ENCODE measurements at regions not wholly inside any gene's neighbourhood (a gene's known extent, or its start where the extent isn't known, plus 50 kb on each side); places are given as distances from the start of the nearest gene placed in this dataset.

DNA sequence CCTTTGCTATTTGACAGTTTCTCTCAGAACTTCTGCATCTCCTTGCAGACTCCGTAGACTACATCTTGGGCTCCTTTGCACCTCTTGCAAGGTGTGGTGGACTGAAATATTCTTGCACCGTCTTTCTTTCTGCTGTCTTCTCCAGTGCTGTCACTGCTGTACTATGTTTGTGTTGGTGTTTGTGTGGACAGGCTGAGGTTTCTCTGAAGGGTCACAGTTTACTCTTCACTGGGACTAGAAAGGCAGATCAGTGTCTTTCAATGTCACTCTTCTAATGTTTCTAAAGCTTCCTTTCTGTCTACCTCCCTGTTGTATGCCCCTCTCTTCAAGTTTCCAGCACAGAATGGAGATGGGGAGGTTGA lies 410.0 kb upstream of the CD180 start:
- ATAC-seq (ENCODE audit: low read depth) (no peak), DNase-seq (no peak)
- Histone ChIP-seq H3K27me3 (replicated peaks in 1 of 4; ENCODE audit: control extremely low read depth in 1 of 4, control insufficient read depth in 3 of 4, insufficient read depth in 4 of 4, low read length in 3 of 4) (peaks cover 0 to 9% (median 0%) of the 10 kb centered on the region in 4 experiments), H3K27ac (ENCODE audit: low read length in 2 of 2) (no peak overlapping the region), H3K4me2 (replicated peaks; ENCODE audit: low read depth, low read length, poor library complexity, severe bottlenecking) (no peak overlapping the region), H3K9me3 (ENCODE audit: control extremely low read depth in 1 of 3, control insufficient read depth in 2 of 3, insufficient read depth in 1 of 3, low read length in 2 of 3) (peaks cover 0 to 7% (median 0%) of the 10 kb centered on the region in 3 donors), H3K36me3 (replicated peaks in 1 of 2; ENCODE audit: control extremely low read depth in 1 of 2, control insufficient read depth in 1 of 2, extremely low read depth in 1 of 2, insufficient read depth in 2 of 2, low read length in 1 of 2) (no peaks in the 10 kb centered on the region), H4K20me1 (ENCODE audit: control insufficient read depth, insufficient read depth, low read length, poor library complexity, severe bottlenecking) (no peaks in the 10 kb centered on the region), H3K4me1 (ENCODE audit: control insufficient read depth in 2 of 2, insufficient read depth in 2 of 2, low read length in 2 of 2) (no peaks in the 10 kb centered on the region), H3K79me2 (ENCODE audit: control insufficient read depth, insufficient read depth, low read length) (no peaks in the 10 kb centered on the region), H2AFZ (ENCODE audit: insufficient read depth, low read depth, low read length, poor library complexity, severe bottlenecking) (no peak overlapping the region), H3K4me3 (ENCODE audit: control extremely low read depth in 1 of 5, extremely low read depth in 1 of 5, insufficient read depth in 1 of 5, low read depth in 2 of 5, low read length in 4 of 5) (no peak overlapping the region), H3K9ac (ENCODE audit: low read length) (no peak overlapping the region)
- Mint-ChIP-seq H3K27ac (no peak overlapping the region), H3K4me1 (no peaks in the 10 kb centered on the region), H3K9me3 (ENCODE audit: insufficient read depth) (peaks cover 9% of the 10 kb centered on the region), H3K27me3 (peaks cover 23% of the 10 kb centered on the region), H3K4me3 (no peak overlapping the region)
- intact Hi-C loops (cut with micrococcal nuclease), result no loop called here
- POLR2A ChIA-PET, result no interaction called here
- TF ChIP-seq, protein P1, sequence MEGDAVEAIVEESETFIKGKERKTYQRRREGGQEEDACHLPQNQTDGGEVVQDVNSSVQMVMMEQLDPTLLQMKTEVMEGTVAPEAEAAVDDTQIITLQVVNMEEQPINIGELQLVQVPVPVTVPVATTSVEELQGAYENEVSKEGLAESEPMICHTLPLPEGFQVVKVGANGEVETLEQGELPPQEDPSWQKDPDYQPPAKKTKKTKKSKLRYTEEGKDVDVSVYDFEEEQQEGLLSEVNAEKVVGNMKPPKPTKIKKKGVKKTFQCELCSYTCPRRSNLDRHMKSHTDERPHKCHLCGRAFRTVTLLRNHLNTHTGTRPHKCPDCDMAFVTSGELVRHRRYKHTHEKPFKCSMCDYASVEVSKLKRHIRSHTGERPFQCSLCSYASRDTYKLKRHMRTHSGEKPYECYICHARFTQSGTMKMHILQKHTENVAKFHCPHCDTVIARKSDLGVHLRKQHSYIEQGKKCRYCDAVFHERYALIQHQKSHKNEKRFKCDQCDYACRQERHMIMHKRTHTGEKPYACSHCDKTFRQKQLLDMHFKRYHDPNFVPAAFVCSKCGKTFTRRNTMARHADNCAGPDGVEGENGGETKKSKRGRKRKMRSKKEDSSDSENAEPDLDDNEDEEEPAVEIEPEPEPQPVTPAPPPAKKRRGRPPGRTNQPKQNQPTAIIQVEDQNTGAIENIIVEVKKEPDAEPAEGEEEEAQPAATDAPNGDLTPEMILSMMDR (IDR thresholded peaks at IDR 0.05), result no peak
- TF ChIP-seq EZH2 (IDR thresholded peaks at IDR 0.05; ENCODE audit: borderline replicate concordance, insufficient read depth, low read depth, low read length, poor library complexity, severe bottlenecking), result no peak
- WGBS (ENCODE audit: insufficient coverage), result 93% methylated on average over 2 of the region's 2 CpGs
- CTCF ChIA-PET, result no interaction called here

DNA sequence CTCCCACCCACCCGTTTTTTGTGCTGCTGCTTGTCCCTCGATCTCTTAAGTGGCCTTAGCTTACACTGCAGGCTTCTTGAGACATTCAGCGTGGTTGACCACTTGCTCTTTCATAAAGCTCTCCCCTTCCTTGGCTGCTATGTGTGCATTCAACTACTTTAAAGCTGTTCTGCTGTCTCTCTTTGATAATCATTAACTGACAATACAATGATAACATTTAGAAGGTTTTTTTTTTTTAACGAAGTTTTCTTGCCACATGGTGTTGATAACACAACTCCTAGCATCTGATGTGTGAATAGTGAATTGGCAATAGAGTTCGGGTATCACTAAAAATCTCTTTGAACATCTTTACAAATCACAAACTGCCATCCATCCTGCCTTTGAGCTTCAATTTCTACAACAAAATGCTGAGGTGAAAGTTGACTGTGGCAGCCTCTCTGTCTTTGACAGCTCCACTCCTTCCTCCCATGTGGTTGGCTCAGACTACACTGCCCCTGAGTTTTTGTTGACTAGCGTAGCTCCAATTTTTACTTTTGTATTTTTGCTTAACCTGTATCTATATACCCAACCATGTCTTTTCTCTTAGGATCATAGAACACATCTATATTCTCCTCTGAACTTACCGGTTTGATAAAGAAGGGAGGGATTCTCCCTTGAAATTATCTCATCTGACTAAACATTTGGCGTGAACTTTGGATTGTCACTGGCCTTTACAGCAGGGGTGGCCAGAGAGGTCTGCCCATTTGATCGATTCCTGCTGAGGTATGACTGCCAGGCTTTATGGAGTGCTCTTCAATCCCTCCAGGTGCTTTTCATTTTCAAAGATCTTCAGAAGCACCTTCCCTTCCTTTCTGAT lies 409.4 kb upstream of the CD180 start:
- Histone ChIP-seq H3K9me3 (ENCODE audit: control extremely low read depth in 1 of 3, control insufficient read depth in 2 of 3, insufficient read depth in 1 of 3, low read length in 2 of 3) (peaks cover 0 to 7% (median 0%) of the 10 kb centered on the region in 3 donors), H3K4me3 (ENCODE audit: control extremely low read depth in 1 of 5, extremely low read depth in 1 of 5, insufficient read depth in 1 of 5, low read depth in 2 of 5, low read length in 4 of 5) (no peak overlapping the region), H2AFZ (ENCODE audit: insufficient read depth, low read depth, low read length, poor library complexity, severe bottlenecking) (no peak overlapping the region), H3K9ac (ENCODE audit: low read length) (no peak overlapping the region), H3K27me3 (replicated peaks in 1 of 4; ENCODE audit: control extremely low read depth in 1 of 4, control insufficient read depth in 3 of 4, insufficient read depth in 4 of 4, low read length in 3 of 4) (peaks cover 0 to 9% (median 0%) of the 10 kb centered on the region in 4 experiments), H3K27ac (ENCODE audit: low read length in 2 of 2) (no peak overlapping the region), H3K79me2 (ENCODE audit: control insufficient read depth, insufficient read depth, low read length) (no peaks in the 10 kb centered on the region), H3K36me3 (replicated peaks in 1 of 2; ENCODE audit: control extremely low read depth in 1 of 2, control insufficient read depth in 1 of 2, extremely low read depth in 1 of 2, insufficient read depth in 2 of 2, low read length in 1 of 2) (no peaks in the 10 kb centered on the region), H3K4me1 (ENCODE audit: control insufficient read depth in 2 of 2, insufficient read depth in 2 of 2, low read length in 2 of 2) (no peaks in the 10 kb centered on the region), H4K20me1 (ENCODE audit: control insufficient read depth, insufficient read depth, low read length, poor library complexity, severe bottlenecking) (no peaks in the 10 kb centered on the region), H3K4me2 (replicated peaks; ENCODE audit: low read depth, low read length, poor library complexity, severe bottlenecking) (no peak overlapping the region)
- TF ChIP-seq, protein P1 (IDR thresholded peaks at IDR 0.05), result no peak
- no peak for TF ChIP-seq EZH2 (IDR thresholded peaks at IDR 0.05; ENCODE audit: borderline replicate concordance, insufficient read depth, low read depth, low read length, poor library complexity, severe bottlenecking)
- peaks cover 23% of the 10 kb centered on the region for H3K27me3 Mint-ChIP-seq
- WGBS (ENCODE audit: insufficient coverage), result 90% methylated on average over 5 of the region's 9 CpGs
- POLR2A ChIA-PET, result no interaction called here
- ATAC-seq (ENCODE audit: low read depth) (no peak), DNase-seq (no peak)
- no peaks in the 10 kb centered on the region for H3K4me1 Mint-ChIP-seq
- intact Hi-C loops (cut with micrococcal nuclease), result no loop called here
- peaks cover 9% of the 10 kb centered on the region for H3K9me3 Mint-ChIP-seq (ENCODE audit: insufficient read depth)
- no peak overlapping the region for H3K4me3 Mint-ChIP-seq
- CTCF ChIA-PET, result no interaction called here
- H3K27ac Mint-ChIP-seq, result no peak overlapping the region

All from B cell (primary cell).